Pancreas (tissue), 10 donors: ENCODE measurements at regions not wholly inside any gene's neighbourhood (a gene's known extent, or its start where the extent isn't known, plus 50 kb on each side); places are given as distances from the start of the nearest gene placed in this dataset.

Experiments
- ATAC-seq, 4 donors: fragments of 200-7000 bp; cut with Tn5 transposase; one replicate each; pipeline versions ENCODE4 v1.8.0 to v1.9.1; 2020; ENCODE audit warnings: mild to moderate bottlenecking in 4 of 4, moderate library complexity in 4 of 4
- DNase-seq, 6 donors: peaks; one replicate each; pipeline ENCODE4 v3.0.0-alpha.2; 2020
- FAIRE-seq: peaks from 2 replicates; lab custom pipeline; 2012; peaks lifted over from hg19 to GRCh38; lab: Jason Lieb, UNC
- H3K27ac ChIP-seq, 4 donors: fragments of 200-600 bp; sonication (generic); 1 replicate in 3 of 4; 2 replicates in 1 of 4; pipeline versions ENCODE4 v1.5.0 to v1.8.0; 2020
- H3K27me3 ChIP-seq, 4 donors: fragments of 200-600 bp; one replicate each; pipeline ENCODE4 v1.8.0; 2021
- H3K36me3 ChIP-seq, 3 donors: fragments of 200-600 bp; sonication (generic) in 1 of 3; one replicate each; pipeline versions ENCODE4 v1.5.0 to v1.8.0; 2020 to 2021
- H3K4me1 ChIP-seq, 3 donors: fragments of 200-600 bp; one replicate each; pipeline ENCODE4 v1.8.0; 2021
- H3K4me3 ChIP-seq, 4 donors: fragments of 200-600 bp; sonication (generic) in 2 of 4; one replicate each; pipeline versions ENCODE4 v1.5.0 to v1.8.0; 2020 to 2021
- H3K9me3 ChIP-seq, 4 donors: fragments of 200-600 bp; one replicate each; pipeline ENCODE4 v1.8.0; 2021
- CTCF ChIP-seq, 4 donors: fragments of 200-600 bp; sonication (generic) in 3 of 4; IDR thresholded peaks; one replicate each; pipeline versions ENCODE4 v1.5.0 to v1.8.0; 2021; ENCODE audit warnings: antibody characterized with exemption in 4 of 4
- WGBS, 2 donors: extraction: QIAGEN DNeasy Blood & Tissue Kit; methylation state at CpG; one replicate each; pipeline ENCODE4 v1.1.7; 2013; 5-methylcytosine and 5-hydroxymethylcytosine counted together
- intact Hi-C, 3 donors: fragments of 100-400 bp; cut with DNase I; formaldehyde crosslinking; loops; one replicate each; pipeline versions ENCODE4 v1.11.1 to v1.14.2; 2022
- donor health status: healthy with polysubstance abuse.
- donor health status: DM: no; HTN: no; CAD: no; lungs with moderate emphysema.
- donor health status: DM: no; HTN: no; CAD: no.
- donor health status: control.
- donor health status: control.
- donor health status: Bipolar disorder and iron deficiency.
- donor health status: DM: yes; HTN: yes; CAD: no.
- donor health status: DM: no; HTN: no; CAD: no.
- donor health status: DM: no; HTN: no; CAD: no.
- donor health status: DM: yes; HTN: yes; CAD: no.

- intact Hi-C loops, result no loop called here
These were observed 495.9 kb downstream of the XPNPEP1 start for GRCh38 chr10:109427411-109427810.

GRCh38 chr10:109426987-109427386, 496.3 kb downstream of the XPNPEP1 start:
- FAIRE-seq, result no peak
- Histone ChIP-seq H3K4me1 (no peaks in the 10 kb centered on the region), H3K36me3 (no peaks in the 10 kb centered on the region), H3K4me3 (no peak overlapping the region), H3K9me3 (no peaks in the 10 kb centered on the region), H3K27me3 (no peaks in the 10 kb centered on the region), H3K27ac (no peak overlapping the region)
- no peak for TF ChIP-seq CTCF (IDR thresholded peaks at IDR 0.05)
- intact Hi-C loops, result no loop called here
- ATAC-seq, result no peak
- 73 to 85% methylated on average over 2 of the region's 2 CpGs for WGBS, 2 donors
- DNase-seq, result no peak

More at GRCh38 chr10:109427411-109427810, 495.9 kb downstream of the XPNPEP1 start:
- Histone ChIP-seq H3K9me3 (no peaks in the 10 kb centered on the region), H3K4me3 (no peak overlapping the region), H3K27ac (no peak overlapping the region), H3K36me3 (no peaks in the 10 kb centered on the region), H3K27me3 (no peaks in the 10 kb centered on the region), H3K4me1 (no peaks in the 10 kb centered on the region)
- no peak for DNase-seq
- no peak for FAIRE-seq
- no peak for TF ChIP-seq CTCF (IDR thresholded peaks at IDR 0.05)
- ATAC-seq, result no peak
- WGBS, 2 donors, result 21 to 48% methylated on average over 2 of the region's 2 CpGs

GRCh38 chr10:109418795-109419194, 504.5 kb downstream of the XPNPEP1 start:
- 65 to 74% methylated on average over 3 of the region's 3 CpGs for WGBS, 2 donors
- Histone ChIP-seq H3K4me1 (no peaks in the 10 kb centered on the region), H3K27me3 (no peaks in the 10 kb centered on the region), H3K27ac (no peak overlapping the region), H3K4me3 (no peak overlapping the region), H3K9me3 (no peaks in the 10 kb centered on the region), H3K36me3 (no peaks in the 10 kb centered on the region)
- no peak for DNase-seq
- intact Hi-C loops, result no loop called here
- no peak for ATAC-seq
- TF ChIP-seq CTCF (IDR thresholded peaks at IDR 0.05), result no peak
- no peak for FAIRE-seq

- TF ChIP-seq CTCF (IDR thresholded peaks at IDR 0.05), result no peak
- ATAC-seq, result no peak
These were observed 505.5 kb downstream of the XPNPEP1 start for GRCh38 chr10:109417803-109418202.

GRCh38 chr10:109412353-109412752, 511.0 kb downstream of the XPNPEP1 start:
- Histone ChIP-seq H3K4me1 (no peaks in the 10 kb centered on the region), H3K4me3 (no peak overlapping the region), H3K27me3 (no peaks in the 10 kb centered on the region), H3K36me3 (no peaks in the 10 kb centered on the region), H3K9me3 (no peaks in the 10 kb centered on the region), H3K27ac (no peak overlapping the region)
- 93 to 97% methylated on average over 1 of the region's 1 CpG for WGBS, 2 donors
- intact Hi-C loops, result no loop called here
- TF ChIP-seq CTCF (IDR thresholded peaks at IDR 0.05), result no peak
- no peak for ATAC-seq
- DNase-seq, result no peak
- no peak for FAIRE-seq

More at GRCh38 chr10:109417803-109418202, 505.5 kb downstream of the XPNPEP1 start:
- H3K27me3 ChIP-seq, result no peaks in the 10 kb centered on the region
- no peaks in the 10 kb centered on the region for H3K9me3 ChIP-seq
- no peak overlapping the region for H3K4me3 ChIP-seq
- FAIRE-seq (no peak), DNase-seq (no peak)
- H3K36me3 ChIP-seq, result no peaks in the 10 kb centered on the region
- H3K27ac ChIP-seq, result no peak overlapping the region
- no peaks in the 10 kb centered on the region for H3K4me1 ChIP-seq
- 65 to 73% methylated on average over 4 of the region's 4 CpGs for WGBS, 2 donors
- intact Hi-C loops, result no loop called here
